Endothelial cell of umbilical vein (primary cell): ENCODE measurements at regions not wholly inside any gene's neighbourhood (a gene's known extent, or its start where the extent isn't known, plus 50 kb on each side); places are given as distances from the start of the nearest gene placed in this dataset.

Source experiments
- BruUV-seq: library from RNA; stranded (reverse); fragments of 400-500 nt; replicated peaks from 2 replicates; lab custom pipeline; 2021; lab: Mats Ljungman, UMichigan
- CTCF ChIA-PET: fragments of 300-600, 350-600 bp; sonication (Branson Sonifier 250); formaldehyde crosslinking; loops from one replicate; lab custom pipeline; 2021; ENCODE audit warnings: antibody characterized with exemption, inconsistent platforms; lab: Charles Lee
- POLR2A ChIA-PET: fragments of 300-600, 350-600 bp; sonication (Branson Sonifier 250); formaldehyde crosslinking; loops from one replicate; lab custom pipeline; 2021; ENCODE audit warnings: antibody characterized with exemption, inconsistent platforms; lab: Charles Lee
- DNase-seq: peaks from one replicate; pipeline ENCODE4 v3.0.0-alpha.2; 2011; ENCODE audit warnings: low read depth, low spot score
- FAIRE-seq: peaks from 2 replicates; lab custom pipeline; 2011; peaks lifted over from hg19 to GRCh38; lab: Jason Lieb, UNC
- H2AFZ ChIP-seq: 2 replicates; pipeline ENCODE4 v1.6.0; 2012; ENCODE audit warnings: low read depth, low read length, control low read depth, inconsistent platforms
- H3K27ac ChIP-seq: 2 replicates; pipeline ENCODE4 v1.5.1; 2011; ENCODE audit warnings: low read depth, mild to moderate bottlenecking, control low read depth, low read length, moderate library complexity; ENCODE audit not compliant: insufficient read depth
- H3K27me3 ChIP-seq, 2 experiments: 2 replicates each; pipeline versions ENCODE4 v1.6.0 to v1.6.1; 2011; ENCODE audit warnings: low read length in 2 of 2, mixed read lengths in 1 of 2; ENCODE audit not compliant: control insufficient read depth in 2 of 2, insufficient read depth in 2 of 2
- H3K36me3 ChIP-seq, 2 experiments: 2 replicates in 1 of 2; 3 replicates in 1 of 2; pipeline ENCODE4 v1.5.1; 2011; ENCODE audit warnings: low read length in 2 of 2, mild to moderate bottlenecking in 1 of 2, moderate library complexity in 1 of 2; ENCODE audit not compliant: control insufficient read depth in 2 of 2, insufficient read depth in 2 of 2; ENCODE audit errors: extremely low read depth in 1 of 2
- H3K4me1 ChIP-seq: 3 replicates; pipeline ENCODE4 v1.5.1; 2011; ENCODE audit warnings: mild to moderate bottlenecking, low read length; ENCODE audit not compliant: control insufficient read depth, insufficient read depth; ENCODE audit errors: extremely low read depth
- H3K4me2 ChIP-seq: 2 replicates; pipeline ENCODE4 v1.6.1; 2011; ENCODE audit warnings: low read length, control low read depth, mixed read lengths; ENCODE audit not compliant: insufficient read depth
- H3K4me3 ChIP-seq, 3 experiments: fragments of 200-600 bp in 1 of 3; sonication (generic), shearing (Covaris generic) in 1 of 3; replicated peaks in 1 of 3; 2 replicates each; pipeline ENCODE4 v1.5.1; 2011 to 2016; ENCODE audit warnings: control low read depth in 3 of 3, low read length in 3 of 3, mild to moderate bottlenecking in 2 of 3, inconsistent platforms in 1 of 3, low read depth in 1 of 3, moderate library complexity in 1 of 3; ENCODE audit not compliant: insufficient read depth in 1 of 3
- H3K79me2 ChIP-seq: 2 replicates; pipeline ENCODE4 v1.6.0; 2012; ENCODE audit warnings: low read length, inconsistent platforms; ENCODE audit not compliant: control insufficient read depth, insufficient read depth
- H3K9ac ChIP-seq: replicated peaks from 2 replicates; pipeline ENCODE3; 2011; ENCODE audit warnings: low read length, control low read depth; ENCODE audit not compliant: insufficient read depth; ENCODE audit errors: extremely low read depth
- H3K9me1 ChIP-seq: replicated peaks from 3 replicates; pipeline ENCODE4 v1.6.0; 2011; ENCODE audit warnings: mild to moderate bottlenecking, low read length; ENCODE audit not compliant: control insufficient read depth, insufficient read depth; ENCODE audit errors: extremely low read depth
- H3K9me3 ChIP-seq: replicated peaks from 2 replicates; pipeline ENCODE4 v1.5.1; 2012; ENCODE audit warnings: low read length, inconsistent platforms; ENCODE audit not compliant: control insufficient read depth, insufficient read depth
- H4K20me1 ChIP-seq: replicated peaks from 2 replicates; pipeline ENCODE3; 2011; ENCODE audit warnings: mild to moderate bottlenecking, low read length; ENCODE audit not compliant: control insufficient read depth, insufficient read depth; ENCODE audit errors: extremely low read depth
- EZH2 ChIP-seq: IDR thresholded peaks from 2 replicates; pipeline ENCODE4 v1.6.1; 2012; ENCODE audit warnings: borderline replicate concordance, low read depth, mild to moderate bottlenecking, moderate library complexity, low read length, inconsistent platforms; ENCODE audit not compliant: severe bottlenecking
- FOS ChIP-seq: IDR thresholded peaks from 2 replicates; pipeline ENCODE4 v1.6.1; 2011; ENCODE audit warnings: mild to moderate bottlenecking, low read length, moderate library complexity, borderline replicate concordance; ENCODE audit not compliant: insufficient read depth
- GATA2 ChIP-seq: IDR thresholded peaks from 2 replicates; pipeline ENCODE4 v1.7.0; 2011; ENCODE audit warnings: low read depth, mild to moderate bottlenecking, moderate library complexity, mixed read lengths, low read length; ENCODE audit not compliant: insufficient read length, insufficient read depth
- JUN ChIP-seq: IDR thresholded peaks from 2 replicates; pipeline ENCODE4 v1.6.1; 2011; ENCODE audit warnings: borderline replicate concordance, low read depth; ENCODE audit not compliant: insufficient read length, insufficient read depth
- MYC ChIP-seq: IDR thresholded peaks from one replicate; pipeline ENCODE4 v1.6.1; 2011; ENCODE audit warnings: mild to moderate bottlenecking, low read depth, low read length
- POLR2A ChIP-seq: IDR thresholded peaks from 2 replicates; pipeline ENCODE4 v1.6.1; 2012; ENCODE audit warnings: low read depth, mild to moderate bottlenecking, control low read depth, low read length
- POLR2AphosphoS5 ChIP-seq: IDR thresholded peaks from 2 replicates; pipeline ENCODE4 v1.6.1; 2012; ENCODE audit warnings: low read depth, mild to moderate bottlenecking, control low read depth, low read length, moderate library complexity; ENCODE audit not compliant: insufficient read depth
- dilution Hi-C: fragments of 300-500 bp; cut with MboI; formaldehyde crosslinking; loops from one replicate; pipeline ENCODE4 v1.15.0; 2019; ENCODE audit warnings: low sequenced_read_pairs; ENCODE audit not compliant: extremely low pct_ligation_motif_present
- intact Hi-C: fragments of 100-400 bp; cut with micrococcal nuclease; formaldehyde crosslinking; loops from one replicate; pipeline ENCODE4 v1.10.0; 2022
- TF ChIP-seq, protein P1 (sequence below): IDR thresholded peaks from 2 replicates; pipeline ENCODE4 v1.6.1; 2011; ENCODE audit not compliant: insufficient read depth, insufficient read length
- TF ChIP-seq, protein P2 (sequence below), 2 donors: IDR thresholded peaks; 1 replicate in 1 of 2; 2 replicates in 1 of 2; pipeline ENCODE4 v1.5.1; 2011; ENCODE audit warnings: low read length in 2 of 2, mild to moderate bottlenecking in 2 of 2, moderate library complexity in 2 of 2, control low read depth in 1 of 2, inconsistent platforms in 1 of 2, low read depth in 1 of 2; ENCODE audit not compliant: insufficient read depth in 1 of 2; ENCODE audit errors: extremely low read depth in 1 of 2

DNA sequence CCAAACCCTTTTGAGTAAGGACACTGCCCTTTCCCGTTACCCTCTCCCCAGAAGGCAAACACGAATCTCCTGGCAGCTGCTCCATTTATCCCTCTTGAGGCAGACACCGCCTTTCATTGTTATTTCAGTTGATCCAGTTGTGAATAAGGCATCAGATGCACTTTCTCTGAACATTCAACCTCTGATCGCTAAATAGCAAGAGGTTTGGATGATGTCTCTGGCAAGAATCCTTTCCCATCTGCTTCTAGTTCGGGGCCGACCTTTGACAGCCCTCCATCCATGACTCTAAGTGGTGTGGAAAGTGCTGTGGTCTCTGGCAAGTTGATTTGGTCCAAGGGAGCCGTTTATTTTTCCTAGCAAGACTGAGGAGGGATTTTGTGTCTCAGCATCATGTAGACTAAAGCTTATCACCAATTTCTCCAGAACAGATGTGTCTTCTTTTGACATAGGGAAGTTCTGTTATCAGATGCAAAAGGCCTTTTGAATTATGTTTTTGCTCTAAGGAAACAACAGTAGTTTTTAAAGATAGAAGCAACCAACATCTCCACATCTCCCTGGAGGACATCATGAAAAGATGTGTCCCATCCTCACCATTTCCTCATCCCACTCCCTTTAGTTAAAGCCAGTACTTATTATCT is 123.6 kb downstream of the CCDC34 start:
- DNase-seq = no peak
- H4K20me1 ChIP-seq = no peaks in the 10 kb centered on the region
- intact Hi-C loops = no loop called here
- H3K27me3 ChIP-seq = peaks cover 22 to 28% of the 10 kb centered on the region in 2 experiments
- dilution Hi-C loops = no loop called here
- no peaks in the 10 kb centered on the region for H3K9me3 ChIP-seq
- no peaks in the 10 kb centered on the region for H3K4me1 ChIP-seq
- no peak overlapping the region for H3K4me3 ChIP-seq
- H3K9me1 ChIP-seq = no peaks in the 10 kb centered on the region
- no peak overlapping the region for H3K9ac ChIP-seq
- no TSS peak for BruUV-seq
- TF ChIP-seq EZH2 (no peak), FOS (no peak)
- no peak overlapping the region for H3K4me2 ChIP-seq
- no peaks in the 10 kb centered on the region for H3K79me2 ChIP-seq
- no peaks in the 10 kb centered on the region for H3K36me3 ChIP-seq
- no peak overlapping the region for H3K27ac ChIP-seq
- CTCF ChIA-PET = interaction anchor here (1.0 to 1.2 kb wide), 2 partner anchors 57 to 246 kb away, joined by 3 read pairs; no protein-coding TSS in a partner anchor
- POLR2A ChIA-PET = no interaction called here
- no peak for FAIRE-seq
- no peak overlapping the region for H2AFZ ChIP-seq

DNA sequence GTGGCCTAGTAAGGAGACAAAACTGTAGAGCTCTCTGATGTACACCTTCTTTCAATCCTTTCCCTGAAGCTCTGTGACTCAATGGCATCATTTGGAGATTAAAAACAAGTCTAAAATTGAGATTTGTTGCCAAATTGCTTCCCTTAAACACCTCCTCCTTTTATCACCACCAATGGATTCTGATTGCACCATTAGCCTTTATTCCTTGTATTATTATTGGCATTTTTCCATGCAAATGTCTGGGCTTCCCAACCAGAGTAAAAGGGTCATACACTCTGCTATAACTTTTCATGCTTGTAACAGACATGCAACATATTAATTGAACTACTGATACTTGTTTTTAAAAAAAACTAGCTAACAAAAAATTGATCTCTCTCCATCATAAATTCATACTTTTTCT is 124.2 kb downstream of the CCDC34 start:
- ChIA-PET POLR2A (no interaction called here), CTCF (interaction anchor here (0.7 kb wide), 1 partner anchor 57 kb away, joined by 3 read pairs; no protein-coding TSS in a partner anchor)
- H3K27me3 ChIP-seq = peaks cover 24 to 33% of the 10 kb centered on the region in 2 experiments
- H3K36me3 ChIP-seq = no peaks in the 10 kb centered on the region
- no peak overlapping the region for H3K9ac ChIP-seq
- no peaks in the 10 kb centered on the region for H4K20me1 ChIP-seq
- H3K4me2 ChIP-seq = no peak overlapping the region
- H3K9me1 ChIP-seq = no peaks in the 10 kb centered on the region
- H3K9me3 ChIP-seq = no peaks in the 10 kb centered on the region
- BruUV-seq = no TSS peak
- H3K4me3 ChIP-seq = no peak overlapping the region
- no peak overlapping the region for H2AFZ ChIP-seq
- FAIRE-seq = no peak
- dilution Hi-C loops = no loop called here
- H3K79me2 ChIP-seq = no peaks in the 10 kb centered on the region
- no peak for DNase-seq
- intact Hi-C loops = no loop called here
- TF ChIP-seq, protein P1, sequence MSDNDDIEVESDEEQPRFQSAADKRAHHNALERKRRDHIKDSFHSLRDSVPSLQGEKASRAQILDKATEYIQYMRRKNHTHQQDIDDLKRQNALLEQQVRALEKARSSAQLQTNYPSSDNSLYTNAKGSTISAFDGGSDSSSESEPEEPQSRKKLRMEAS = no peak
- TF ChIP-seq FOS (no peak), GATA2 (no peak), EZH2 (no peak), JUN (no peak), POLR2A (no peak), MYC (no peak), POLR2AphosphoS5 (no peak)
- TF ChIP-seq, protein P2, sequence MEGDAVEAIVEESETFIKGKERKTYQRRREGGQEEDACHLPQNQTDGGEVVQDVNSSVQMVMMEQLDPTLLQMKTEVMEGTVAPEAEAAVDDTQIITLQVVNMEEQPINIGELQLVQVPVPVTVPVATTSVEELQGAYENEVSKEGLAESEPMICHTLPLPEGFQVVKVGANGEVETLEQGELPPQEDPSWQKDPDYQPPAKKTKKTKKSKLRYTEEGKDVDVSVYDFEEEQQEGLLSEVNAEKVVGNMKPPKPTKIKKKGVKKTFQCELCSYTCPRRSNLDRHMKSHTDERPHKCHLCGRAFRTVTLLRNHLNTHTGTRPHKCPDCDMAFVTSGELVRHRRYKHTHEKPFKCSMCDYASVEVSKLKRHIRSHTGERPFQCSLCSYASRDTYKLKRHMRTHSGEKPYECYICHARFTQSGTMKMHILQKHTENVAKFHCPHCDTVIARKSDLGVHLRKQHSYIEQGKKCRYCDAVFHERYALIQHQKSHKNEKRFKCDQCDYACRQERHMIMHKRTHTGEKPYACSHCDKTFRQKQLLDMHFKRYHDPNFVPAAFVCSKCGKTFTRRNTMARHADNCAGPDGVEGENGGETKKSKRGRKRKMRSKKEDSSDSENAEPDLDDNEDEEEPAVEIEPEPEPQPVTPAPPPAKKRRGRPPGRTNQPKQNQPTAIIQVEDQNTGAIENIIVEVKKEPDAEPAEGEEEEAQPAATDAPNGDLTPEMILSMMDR (IDR thresholded peaks at IDR 0.05; ENCODE audit: extremely low read depth in 1 of 2, insufficient read depth in 1 of 2, low read depth in 1 of 2, low read length in 2 of 2) = no peak
- no peaks in the 10 kb centered on the region for H3K4me1 ChIP-seq
- no peak overlapping the region for H3K27ac ChIP-seq
